K562 (cell line): ENCODE measurements at regions not wholly inside any gene's neighbourhood (a gene's known extent, or its start where the extent isn't known, plus 50 kb on each side); places are given as distances from the start of the nearest gene placed in this dataset.

Experiments
- ATF3 ChIP-seq, 2 experiments: fragments of 450-650 bp in 1 of 2; sonication (generic) in 1 of 2; formaldehyde crosslinking in 1 of 2; IDR thresholded peaks in 1 of 2; conservative IDR thresholded peaks in 1 of 2; 2 replicates each; pipeline versions ENCODE4 v1.6.1 to v1.8.1; 2016 to 2023; ENCODE audit warnings: mild to moderate bottlenecking in 2 of 2, moderate library complexity in 2 of 2, inconsistent platforms in 1 of 2, missing genetic modification reagents in 1 of 2
- CTCF ChIP-seq, 3 experiments: IDR thresholded peaks in 2 of 3; conservative IDR thresholded peaks in 1 of 3; 2 replicates each; pipeline ENCODE4 v1.5.1; 2011 to 2012; ENCODE audit warnings: low read length in 3 of 3, mild to moderate bottlenecking in 3 of 3, control low read depth in 2 of 3, improper control_type of control experiment in 1 of 3, inconsistent platforms in 1 of 3, low read depth in 1 of 3, mixed read lengths in 1 of 3, moderate library complexity in 1 of 3; ENCODE audit not compliant: insufficient read depth in 2 of 3
- MAX ChIP-seq: sonication (generic); formaldehyde crosslinking; IDR thresholded peaks from 2 replicates; pipeline ENCODE4 v1.9.0; 2022; ENCODE audit warnings: mild to moderate bottlenecking, missing genetic modification reagents
- SPI1 ChIP-seq: IDR thresholded peaks from 2 replicates; pipeline ENCODE4 v1.6.1; 2011; ENCODE audit warnings: low read depth, low read length, control low read depth, borderline replicate concordance
- ZFX ChIP-seq: sonication (generic); formaldehyde crosslinking; IDR thresholded peaks from 2 replicates; pipeline ENCODE4 v1.8.0; 2022; ENCODE audit warnings: mild to moderate bottlenecking, missing genetic modification reagents, moderate library complexity

- TF ChIP-seq ATF3 (IDR thresholded peaks at IDR 0.05) (no peak), ATF3 (CRISPR knock-in tag; conservative IDR thresholded peaks at IDR 0.05) (no peak), ZFX (CRISPR knock-in tag) (no peak), SPI1 (no peak), CTCF (IDR thresholded peaks at IDR 0.05 in 2 of 3, conservative IDR thresholded peaks at IDR 0.05 in 1 of 3; ENCODE audit: insufficient read depth in 2 of 3, low read depth in 1 of 3, low read length in 3 of 3) (no peak), MAX (no peak)
Measured at GRCh38 chr13:99652141-99652540, 150.9 kb downstream of the TM9SF2 start.
